ENCODE measurements at regions not wholly inside any gene's neighbourhood (a gene's known extent, or its start where the extent isn't known, plus 50 kb on each side); places are given as distances from the start of the nearest gene placed in this dataset.

DNA sequence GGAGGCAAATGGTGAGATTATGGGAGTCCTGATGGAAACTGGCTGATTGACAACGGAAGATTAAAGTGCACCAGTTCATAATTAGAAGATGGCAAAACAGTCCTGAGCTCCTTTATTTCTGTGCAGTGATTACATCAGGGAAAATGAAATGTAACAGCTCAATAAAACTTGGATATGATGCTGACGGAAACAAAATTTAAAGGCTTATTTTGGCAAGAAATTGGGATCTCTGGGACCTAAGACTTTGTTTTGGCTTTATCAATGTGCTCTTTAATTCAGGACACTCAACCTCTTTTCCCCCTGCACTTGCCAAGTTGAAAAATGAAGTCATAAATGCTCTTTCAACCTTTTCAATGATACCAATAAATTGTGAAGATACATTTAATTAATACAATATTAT is 226.8 kb downstream of the C6orf118 start:
- no peak for DNase-seq (ENCODE audit: low read depth in 3 of 3)

- DNase-seq (ENCODE audit: low read depth in 3 of 3): no peak
Observed at GRCh38 chr6:165081944-165082532, 227.4 kb downstream of the C6orf118 start.

DNA sequence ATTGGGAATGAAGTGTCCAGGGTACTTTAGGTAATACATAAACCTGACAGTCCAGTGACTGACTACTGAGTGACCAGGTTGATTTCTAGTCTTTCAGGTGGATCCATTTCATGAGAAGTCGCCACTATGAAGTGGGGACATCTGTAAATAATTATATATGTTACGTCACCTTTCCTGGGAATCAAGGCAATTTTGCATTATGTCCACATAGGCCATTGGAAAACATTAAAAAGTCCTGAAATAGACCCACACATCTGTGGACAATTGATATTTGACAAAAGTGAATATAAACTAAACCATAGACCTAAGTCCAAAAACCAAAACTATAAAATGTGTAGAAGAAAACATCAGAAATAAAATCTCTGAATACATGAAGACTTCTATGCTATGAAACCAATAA is 231.5 kb downstream of the C6orf118 start:
- DNase-seq (ENCODE audit: low read depth in 3 of 3): no peak

GRCh38 chr6:165071906-165072305 is 237.5 kb downstream of the C6orf118 start:
- DNase-seq (ENCODE audit: low read depth in 3 of 3): no peak

DNA sequence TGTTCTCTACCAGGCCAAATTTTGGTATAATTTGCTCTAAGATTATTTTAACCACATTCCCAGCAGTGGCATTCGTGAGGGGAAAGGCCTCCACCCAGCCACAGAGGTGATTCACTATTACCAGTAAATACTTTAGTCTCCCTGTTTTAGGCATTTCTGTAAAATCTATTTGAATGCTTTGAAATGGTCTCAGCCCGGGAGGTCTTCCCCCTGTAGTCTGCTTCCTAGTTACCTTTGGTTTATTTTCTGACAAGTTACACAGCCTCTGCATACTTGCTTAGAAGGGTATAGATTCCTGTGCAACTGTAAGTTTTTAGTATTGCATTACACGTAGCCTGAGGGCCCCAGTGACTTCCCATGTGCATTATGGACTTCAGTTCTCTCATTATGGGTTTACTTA is 248.7 kb downstream of the C6orf118 start:
- DNase-seq (ENCODE audit: low read depth in 3 of 3): no peak

GRCh38 chr6:165059032-165059431 is 250.4 kb downstream of the C6orf118 start:
- DNase-seq (ENCODE audit: low read depth in 3 of 3): no peak

GRCh38 chr6:165056292-165056691 is 253.1 kb downstream of the C6orf118 start:
- no peak for DNase-seq (ENCODE audit: low read depth in 3 of 3)

DNA sequence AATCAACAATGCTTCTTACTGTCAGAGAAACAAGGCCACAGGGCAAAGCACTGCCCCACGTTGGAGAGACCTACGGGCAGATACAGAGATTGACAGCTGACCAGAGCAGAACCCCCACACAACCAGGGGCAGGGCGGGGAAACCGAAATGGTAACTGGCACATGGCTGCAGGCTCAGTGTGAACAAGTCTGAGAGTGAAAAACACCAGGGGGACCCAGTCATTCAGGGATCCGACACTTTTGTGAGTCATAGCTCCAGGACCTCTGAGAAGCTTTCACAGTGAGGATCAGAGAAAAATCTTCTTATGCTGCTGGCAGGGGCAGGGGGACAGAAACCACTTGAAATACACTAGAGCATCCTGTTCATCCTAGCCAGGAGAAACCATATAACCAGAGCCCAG is 254.2 kb downstream of the C6orf118 start:
- DNase-seq (ENCODE audit: low read depth in 3 of 3): no peak

- DNase-seq (ENCODE audit: low read depth in 3 of 3): no peak
Observed at GRCh38 chr6:165052561-165053480, 256.6 kb downstream of the C6orf118 start.

GRCh38 chr6:165049362-165049761 is 260.0 kb downstream of the C6orf118 start:
- peak in 1 of 3 experiments; percentile 15 for DNase-seq (ENCODE audit: low read depth in 3 of 3)

- no peak for DNase-seq (ENCODE audit: low read depth in 3 of 3)
Observed at GRCh38 chr6:165047952-165048351, 261.5 kb downstream of the C6orf118 start.

DNA sequence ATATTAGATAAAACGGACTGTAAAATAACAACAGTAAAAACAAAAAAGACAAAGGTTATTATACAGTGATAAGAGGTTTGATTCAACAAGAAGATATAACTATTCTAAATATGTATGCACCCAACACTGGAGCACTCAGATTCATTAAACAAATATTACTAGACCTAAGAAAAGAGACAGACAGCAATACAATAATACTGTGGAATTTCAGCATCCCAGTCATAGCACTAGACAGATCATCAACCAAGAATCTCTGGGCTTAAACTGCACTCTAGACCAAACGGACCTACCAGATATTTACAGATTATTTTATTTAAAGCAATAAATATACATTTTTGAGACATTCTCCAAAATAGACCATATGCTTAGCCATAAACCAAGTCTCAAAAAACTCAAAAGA is 263.8 kb downstream of the C6orf118 start:
- no peak for DNase-seq (ENCODE audit: low read depth in 3 of 3)

DNA sequence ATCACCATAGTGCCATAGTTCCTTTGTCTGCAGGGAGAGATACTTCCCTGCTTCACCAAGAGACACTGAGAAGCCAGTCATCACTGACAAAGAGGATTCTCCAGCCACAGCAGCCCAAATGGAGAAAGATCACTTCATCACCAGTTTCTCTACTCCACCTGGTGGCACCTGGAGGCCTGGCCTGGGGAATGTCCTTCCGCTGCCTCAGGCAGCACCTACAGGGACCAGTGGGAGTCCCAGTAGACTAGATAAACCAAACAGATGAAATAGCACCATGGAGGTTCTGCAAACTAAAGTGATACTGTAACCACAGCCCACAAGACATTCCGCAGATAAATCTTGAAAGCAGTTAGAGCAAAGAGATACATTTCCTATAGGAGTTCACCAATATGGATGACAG is 266.5 kb downstream of the C6orf118 start:
- no peak for DNase-seq (ENCODE audit: low read depth in 3 of 3)

GRCh38 chr6:165040440-165040839 is 269.0 kb downstream of the C6orf118 start:
- no peak for DNase-seq (ENCODE audit: low read depth in 3 of 3)

- DNase-seq (ENCODE audit: low read depth in 3 of 3): no peak
Observed at GRCh38 chr6:165034271-165034741, 275.1 kb downstream of the C6orf118 start.

DNA sequence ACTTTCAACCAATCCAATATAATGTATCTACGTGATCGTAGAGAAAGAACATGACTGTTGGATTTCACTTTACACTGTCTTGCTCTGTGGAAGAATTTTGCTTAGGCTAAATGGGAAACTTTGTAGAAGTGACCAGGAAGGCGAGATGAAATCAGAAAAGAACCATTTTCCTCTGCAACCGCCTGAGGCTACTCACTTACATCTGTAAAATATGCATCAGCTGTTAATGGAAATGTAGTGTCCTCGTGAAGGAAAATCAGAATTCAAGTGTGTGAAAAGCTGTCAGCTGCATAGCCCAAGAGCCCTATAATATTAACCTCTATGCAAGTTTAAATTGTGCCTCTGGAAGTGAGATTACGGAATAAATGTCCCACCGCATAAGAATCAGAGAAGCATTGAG is 277.9 kb downstream of the C6orf118 start:
- DNase-seq (ENCODE audit: low read depth in 3 of 3): no peak

GRCh38 chr6:165025040-165025439 is 284.4 kb downstream of the C6orf118 start:
- no peak for DNase-seq (ENCODE audit: low read depth in 3 of 3)

GRCh38 chr6:165019681-165020080 is 289.7 kb downstream of the C6orf118 start:
- no peak for DNase-seq (ENCODE audit: low read depth in 3 of 3)

DNA sequence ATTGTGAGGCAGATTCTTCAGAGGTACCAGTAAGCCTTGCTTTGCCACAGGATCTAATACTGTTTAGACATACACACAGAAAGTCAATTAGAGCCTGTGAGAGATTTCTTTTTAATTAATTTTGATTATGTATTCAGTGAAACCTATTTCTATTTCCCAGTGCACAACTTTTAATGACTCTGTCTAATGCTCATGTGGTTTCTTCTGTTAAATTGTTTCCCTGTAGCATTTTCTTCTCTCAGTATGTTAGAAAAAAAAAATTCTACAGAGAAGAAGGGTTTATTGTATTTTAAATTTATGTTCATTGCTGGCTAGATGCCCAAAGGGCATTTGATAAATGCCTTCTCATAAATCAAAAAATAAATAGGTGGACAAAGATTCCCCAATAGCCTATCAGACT is 293.7 kb downstream of the C6orf118 start:
- DNase-seq (ENCODE audit: low read depth in 3 of 3): no peak

DNA sequence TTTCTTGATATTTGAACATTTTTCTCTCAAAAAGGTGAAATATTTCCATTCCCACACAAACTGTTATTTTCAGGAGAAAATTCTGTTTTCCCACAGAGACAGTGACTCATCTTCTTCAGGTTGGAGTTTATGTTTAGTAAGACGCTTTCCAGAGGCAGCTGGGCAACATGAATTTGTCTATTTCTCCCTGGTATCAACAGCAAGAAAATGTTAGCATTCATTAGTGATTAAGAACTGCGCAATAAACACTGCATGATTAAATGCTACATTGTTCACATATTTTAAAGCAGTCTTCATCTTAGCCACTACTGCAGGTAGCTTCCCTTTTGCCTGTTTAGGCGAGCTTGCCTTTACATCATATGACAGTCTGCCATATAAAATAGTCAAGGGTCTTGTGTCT is 295.7 kb downstream of the C6orf118 start:
- no peak for DNase-seq (ENCODE audit: low read depth in 3 of 3)

DNA sequence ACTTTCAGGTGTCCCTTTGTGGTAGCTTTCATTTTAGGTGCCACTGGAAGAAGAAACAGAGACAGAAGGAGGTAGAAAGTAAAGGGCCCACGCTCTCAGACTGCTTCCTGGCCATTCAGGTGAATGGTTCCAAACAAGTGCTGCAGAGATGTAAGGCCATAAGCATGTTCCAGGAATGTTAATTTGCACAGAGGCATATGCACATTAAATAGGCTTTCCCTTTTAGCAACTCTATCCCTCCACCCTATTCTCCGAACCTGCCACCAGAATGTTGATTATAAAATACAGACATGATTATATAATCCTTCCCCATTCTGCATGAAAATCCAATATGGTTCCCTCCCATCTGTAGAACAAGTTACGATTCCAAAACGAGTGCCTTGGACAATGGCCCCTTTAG is 297.2 kb downstream of the C6orf118 start:
- no peak for DNase-seq (ENCODE audit: low read depth in 3 of 3)

DNA sequence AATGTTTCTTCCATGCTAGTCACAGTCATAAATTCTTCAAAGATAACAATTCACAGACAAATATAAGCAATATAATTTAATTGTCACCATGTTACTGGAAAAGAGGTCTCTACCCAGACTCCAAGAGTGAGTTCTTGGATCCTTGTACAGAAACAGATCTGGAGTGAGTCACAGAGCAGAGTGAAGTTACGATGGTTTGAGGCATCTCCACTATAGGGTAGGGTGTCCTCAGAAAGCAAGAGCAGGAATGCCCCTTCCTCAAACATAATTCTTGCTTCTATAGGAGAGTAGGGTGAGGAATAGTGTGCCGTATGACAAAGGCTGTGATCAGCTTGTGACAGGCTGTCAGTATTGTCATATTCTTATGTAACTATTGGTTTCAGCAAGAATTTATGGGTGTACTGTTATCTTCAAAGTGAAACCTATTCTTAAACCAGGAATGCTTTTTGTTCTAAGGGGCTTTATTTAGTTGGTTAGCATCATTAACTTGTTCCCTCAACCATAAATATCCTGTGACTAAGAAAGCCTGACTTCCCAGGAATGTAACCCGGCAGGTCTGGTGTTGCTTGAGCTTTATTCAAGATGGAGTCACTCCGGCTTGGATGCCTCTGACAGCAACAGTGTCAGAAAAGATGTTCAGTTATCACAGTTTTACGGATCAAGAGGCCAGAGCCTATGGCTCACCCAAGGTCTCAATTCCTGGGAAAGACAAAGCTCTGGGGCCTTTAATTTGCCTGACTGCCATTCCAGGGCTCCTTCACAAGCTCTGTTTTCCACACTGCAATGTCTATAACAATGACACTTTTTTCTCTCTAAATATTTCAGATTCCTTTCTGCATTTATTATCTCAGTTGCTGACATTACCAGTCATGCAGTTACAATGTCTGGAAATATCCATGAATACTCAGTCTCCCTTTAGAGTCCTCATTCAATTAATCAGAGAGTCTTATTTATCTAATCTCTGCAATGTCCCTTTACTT is 298.6 kb downstream of the C6orf118 start:
- no peak for DNase-seq (ENCODE audit: low read depth in 3 of 3)

All from stimulated activated CD4-positive, alpha-beta T cell treated with anti-CD3 and anti-CD28 coated beads, TNF-alpha, amount 100 ng/mL, for 24 hours (primary cell).